ENCODE measurements at regions not wholly inside any gene's neighbourhood (a gene's known extent, or its start where the extent isn't known, plus 50 kb on each side); places are given as distances from the start of the nearest gene placed in this dataset.
"Not testable (repeated sequence)": the region's sequence is repeated elsewhere in the genome, so short reads cannot be mapped to it uniquely, and the experiment has no call there.

DNA sequence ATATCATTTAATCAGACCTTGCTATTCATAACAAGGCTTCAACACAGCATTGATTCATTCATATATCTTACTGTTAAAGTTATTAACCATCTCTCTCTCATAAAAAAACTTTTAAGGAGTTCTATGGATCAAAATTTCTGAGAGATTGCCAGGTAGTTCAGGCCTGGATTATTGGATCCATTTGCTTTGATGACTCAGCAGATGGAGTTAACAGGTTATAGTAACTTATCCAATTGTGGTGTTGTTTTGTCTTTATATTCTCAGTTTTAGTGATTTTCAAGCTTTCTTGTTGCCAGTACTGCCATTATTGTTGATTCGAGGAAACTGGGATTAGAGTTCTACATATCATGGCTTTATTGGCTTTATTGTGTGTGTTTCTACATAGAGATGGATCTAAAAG lies 195.7 kb upstream of the MMADHC start:
- Mint-ChIP-seq H3K36me3 (ENCODE audit: low read depth) (no peaks in the 10 kb centered on the region), H3K27ac (no peak overlapping the region), H3K9me3 (peaks cover 2% of the 10 kb centered on the region), H3K4me3 (no peak overlapping the region), H3K4me1 (no peaks in the 10 kb centered on the region), H3K27me3 (no peaks in the 10 kb centered on the region)
- POLR2A ChIA-PET, result no interaction called here
- no peak for DNase-seq
- CTCF ChIA-PET, result no interaction called here

GRCh38 chr2:149782572-149782971 lies 195.0 kb upstream of the MMADHC start:
- POLR2A ChIA-PET, result no interaction called here
- DNase-seq, result no peak
- CTCF ChIA-PET, result no interaction called here
- H3K4me3 Mint-ChIP-seq, result no peak overlapping the region
- H3K27me3 Mint-ChIP-seq, result no peaks in the 10 kb centered on the region
- H3K36me3 Mint-ChIP-seq (ENCODE audit: low read depth), result no peaks in the 10 kb centered on the region
- no peaks in the 10 kb centered on the region for H3K4me1 Mint-ChIP-seq
- H3K9me3 Mint-ChIP-seq, result peaks cover 2% of the 10 kb centered on the region
- H3K27ac Mint-ChIP-seq, result no peak overlapping the region

DNA sequence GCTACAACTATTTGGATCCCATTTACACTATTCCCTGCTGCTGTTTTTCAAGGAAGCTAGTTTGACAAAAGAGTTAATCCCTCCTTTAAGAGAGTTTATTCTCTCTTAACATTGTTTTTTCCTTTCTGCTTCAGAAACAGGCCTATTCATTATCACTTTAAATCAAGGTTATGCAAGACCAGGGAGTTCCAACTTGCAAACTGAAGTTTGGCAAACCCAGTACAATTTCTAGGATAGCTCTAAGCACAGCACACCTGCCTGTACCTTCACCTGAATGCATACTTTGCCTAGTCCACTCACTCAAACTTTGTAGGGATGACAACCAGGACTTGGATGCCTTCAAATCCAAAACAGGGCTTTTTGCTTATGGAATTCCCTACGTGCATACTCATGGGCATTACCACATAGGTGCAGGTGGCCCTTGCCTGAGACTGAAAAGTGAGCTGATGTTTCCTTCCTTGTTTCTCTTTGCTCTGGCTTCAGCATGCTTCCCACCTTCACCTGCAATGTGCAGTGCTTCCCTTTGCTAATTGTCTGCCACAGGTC lies 193.8 kb upstream of the MMADHC start:
- H3K27me3 Mint-ChIP-seq, result no peaks in the 10 kb centered on the region
- CTCF ChIA-PET, result no interaction called here
- POLR2A ChIA-PET, result no interaction called here
- H3K27ac Mint-ChIP-seq, result no peak overlapping the region
- H3K36me3 Mint-ChIP-seq (ENCODE audit: low read depth), result no peaks in the 10 kb centered on the region
- no peak overlapping the region for H3K4me3 Mint-ChIP-seq
- peaks cover 2% of the 10 kb centered on the region for H3K9me3 Mint-ChIP-seq
- no peak for DNase-seq
- H3K4me1 Mint-ChIP-seq, result no peaks in the 10 kb centered on the region

DNA sequence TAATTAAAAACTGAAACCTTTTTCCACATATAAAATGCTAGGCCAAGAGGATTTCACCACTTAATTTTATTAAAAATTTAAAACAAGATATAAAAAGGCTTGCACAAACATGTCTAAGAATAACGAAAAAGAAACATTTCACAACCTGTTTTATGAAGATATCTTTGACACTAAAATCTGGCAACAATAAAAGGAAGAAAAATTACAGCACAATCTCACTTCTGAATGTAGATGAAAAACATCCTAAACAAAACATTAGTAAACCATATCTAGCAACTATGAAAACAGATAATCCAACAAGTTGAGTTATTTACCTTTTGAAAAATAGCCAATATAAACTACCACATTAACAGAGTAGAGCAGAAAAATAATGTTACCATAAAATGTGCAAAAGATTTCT lies 185.4 kb upstream of the MMADHC start:
- Mint-ChIP-seq H3K4me1 (no peaks in the 10 kb centered on the region), H3K9me3 (no peaks in the 10 kb centered on the region), H3K36me3 (ENCODE audit: low read depth) (no peaks in the 10 kb centered on the region), H3K4me3 (no peak overlapping the region), H3K27me3 (no peaks in the 10 kb centered on the region), H3K27ac (no peak overlapping the region)
- ChIA-PET POLR2A (no interaction called here), CTCF (no interaction called here)
- DNase-seq, result no peak

GRCh38 chr2:149768320-149768799 lies 180.8 kb upstream of the MMADHC start:
- CTCF ChIA-PET, result no interaction called here
- no peaks in the 10 kb centered on the region for H3K27me3 Mint-ChIP-seq
- no peak overlapping the region for H3K4me3 Mint-ChIP-seq
- H3K36me3 Mint-ChIP-seq (ENCODE audit: low read depth), result no peaks in the 10 kb centered on the region
- no peak for DNase-seq
- POLR2A ChIA-PET, result no interaction called here
- no peaks in the 10 kb centered on the region for H3K4me1 Mint-ChIP-seq
- H3K9me3 Mint-ChIP-seq, result no peaks in the 10 kb centered on the region
- no peak overlapping the region for H3K27ac Mint-ChIP-seq

- Mint-ChIP-seq H3K36me3 (ENCODE audit: low read depth) (no peaks in the 10 kb centered on the region), H3K4me1 (no peaks in the 10 kb centered on the region), H3K4me3 (no peak overlapping the region), H3K27ac (no peak overlapping the region), H3K9me3 (no peaks in the 10 kb centered on the region), H3K27me3 (no peaks in the 10 kb centered on the region)
- ChIA-PET POLR2A (no interaction called here), CTCF (no interaction called here)
- no peak for DNase-seq
Observed at GRCh38 chr2:149767516-149767974, 180.0 kb upstream of the MMADHC start.

DNA sequence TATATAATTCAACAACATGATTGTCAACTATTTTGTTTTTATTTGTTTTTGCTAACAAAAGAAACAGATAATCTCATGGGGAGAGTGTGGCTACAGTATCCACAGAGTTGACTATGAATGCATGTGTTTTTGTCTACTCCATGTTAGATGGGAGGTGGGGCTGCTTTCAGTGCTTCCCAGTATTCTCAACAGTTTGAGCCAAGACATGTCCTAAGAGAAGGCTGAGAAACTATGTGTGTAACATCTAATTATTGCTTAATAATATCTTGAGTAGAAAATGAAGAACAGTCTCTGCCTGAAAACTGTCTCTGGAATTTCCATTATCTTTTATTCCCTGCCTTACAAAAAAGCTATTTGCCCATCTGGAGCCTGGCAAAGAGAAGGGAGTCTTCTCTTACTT lies 178.8 kb upstream of the MMADHC start:
- Mint-ChIP-seq H3K27me3 (no peaks in the 10 kb centered on the region), H3K9me3 (no peaks in the 10 kb centered on the region), H3K27ac (no peak overlapping the region), H3K36me3 (ENCODE audit: low read depth) (no peaks in the 10 kb centered on the region), H3K4me3 (no peak overlapping the region), H3K4me1 (no peaks in the 10 kb centered on the region)
- ChIA-PET CTCF (no interaction called here), POLR2A (no interaction called here)
- no peak for DNase-seq

DNA sequence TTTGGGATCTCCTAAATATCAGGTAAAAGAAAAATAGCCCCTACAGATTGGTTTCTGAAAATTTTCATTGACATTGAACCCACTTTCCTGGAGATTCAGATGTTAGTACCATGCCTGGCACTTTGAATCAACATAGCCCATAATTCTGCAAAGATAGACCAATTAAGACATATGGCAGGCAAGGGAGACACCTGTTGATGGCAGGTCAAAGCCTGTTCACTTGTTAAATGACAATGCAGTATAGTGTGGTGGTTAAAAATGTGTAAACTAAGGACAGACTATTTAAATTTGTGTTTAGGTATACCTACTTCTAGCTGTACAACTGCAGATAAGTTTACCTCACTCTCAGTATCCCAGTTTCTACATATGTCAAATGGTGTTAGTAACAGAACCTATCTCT lies 178.1 kb upstream of the MMADHC start:
- Mint-ChIP-seq H3K36me3 (ENCODE audit: low read depth) (no peaks in the 10 kb centered on the region), H3K27ac (no peak overlapping the region), H3K4me1 (no peaks in the 10 kb centered on the region), H3K4me3 (no peak overlapping the region), H3K27me3 (no peaks in the 10 kb centered on the region), H3K9me3 (no peaks in the 10 kb centered on the region)
- CTCF ChIA-PET, result no interaction called here
- POLR2A ChIA-PET, result no interaction called here
- DNase-seq, result no peak

GRCh38 chr2:149765003-149765402 lies 177.4 kb upstream of the MMADHC start:
- H3K4me3 Mint-ChIP-seq, result no peak overlapping the region
- H3K36me3 Mint-ChIP-seq (ENCODE audit: low read depth), result no peaks in the 10 kb centered on the region
- H3K27ac Mint-ChIP-seq, result no peak overlapping the region
- POLR2A ChIA-PET, result no interaction called here
- no peaks in the 10 kb centered on the region for H3K9me3 Mint-ChIP-seq
- CTCF ChIA-PET, result no interaction called here
- DNase-seq, result no peak
- no peaks in the 10 kb centered on the region for H3K4me1 Mint-ChIP-seq
- H3K27me3 Mint-ChIP-seq, result no peaks in the 10 kb centered on the region

DNA sequence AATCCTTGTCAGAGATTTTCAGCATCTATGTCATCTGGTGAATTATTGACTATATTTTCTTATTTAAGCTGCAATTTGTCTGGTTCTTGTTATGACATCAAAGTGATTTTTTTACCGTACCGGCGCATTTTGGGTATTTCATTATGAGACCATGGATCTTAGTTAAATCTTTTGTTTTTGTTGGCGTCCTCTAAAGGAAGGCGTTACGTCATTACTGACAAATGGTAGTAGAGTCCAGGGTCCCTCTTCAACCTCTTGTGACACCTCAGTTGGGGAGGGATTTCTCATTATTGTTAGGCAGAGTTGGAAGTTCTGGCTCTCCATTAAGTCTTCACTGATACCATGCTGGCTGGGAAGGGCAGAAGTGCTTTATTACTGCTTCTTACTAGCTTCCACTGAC lies 175.8 kb upstream of the MMADHC start:
- POLR2A ChIA-PET, result no interaction called here
- H3K9me3 Mint-ChIP-seq, result no peaks in the 10 kb centered on the region

GRCh38 chr2:149761611-149762010 lies 174.0 kb upstream of the MMADHC start:
- ChIA-PET POLR2A (no interaction called here), CTCF (no interaction called here)
- no peak for DNase-seq
- no peaks in the 10 kb centered on the region for H3K4me1 Mint-ChIP-seq
- no peaks in the 10 kb centered on the region for H3K27me3 Mint-ChIP-seq
- H3K9me3 Mint-ChIP-seq, result peaks cover under 1% of the 10 kb centered on the region
- H3K27ac Mint-ChIP-seq, result no peak overlapping the region
- no peak overlapping the region for H3K4me3 Mint-ChIP-seq
- no peaks in the 10 kb centered on the region for H3K36me3 Mint-ChIP-seq (ENCODE audit: low read depth)

More for the DNA sequence above, 175.8 kb upstream of the MMADHC start:
- H3K27ac Mint-ChIP-seq, result no peak overlapping the region
- H3K27me3 Mint-ChIP-seq, result no peaks in the 10 kb centered on the region
- no peaks in the 10 kb centered on the region for H3K4me1 Mint-ChIP-seq
- CTCF ChIA-PET, result no interaction called here
- no peak overlapping the region for H3K4me3 Mint-ChIP-seq
- no peak for DNase-seq
- H3K36me3 Mint-ChIP-seq (ENCODE audit: low read depth), result no peaks in the 10 kb centered on the region

- POLR2A ChIA-PET, H3K27me3 Mint-ChIP-seq: not testable (repeated sequence)
- CTCF ChIA-PET, result interaction anchor here (1.3 kb wide), 1 partner anchor 10 kb away, joined by 4 read pairs; no protein-coding TSS in a partner anchor
Observed at GRCh38 chr2:149759382-149759781, 171.8 kb upstream of the MMADHC start.

GRCh38 chr2:149754722-149755121 lies 167.1 kb upstream of the MMADHC start:
- POLR2A ChIA-PET; H3K4me1 Mint-ChIP-seq; DNase-seq; H3K4me3 Mint-ChIP-seq; H3K27me3 Mint-ChIP-seq; H3K9me3 Mint-ChIP-seq; CTCF ChIA-PET; H3K36me3 Mint-ChIP-seq (ENCODE audit: low read depth); H3K27ac Mint-ChIP-seq: not testable (repeated sequence)

More at GRCh38 chr2:149759382-149759781, 171.8 kb upstream of the MMADHC start:
- not testable (repeated sequence) for DNase-seq; H3K4me1 Mint-ChIP-seq; H3K9me3 Mint-ChIP-seq; H3K36me3 Mint-ChIP-seq (ENCODE audit: low read depth); H3K4me3 Mint-ChIP-seq; H3K27ac Mint-ChIP-seq

DNA sequence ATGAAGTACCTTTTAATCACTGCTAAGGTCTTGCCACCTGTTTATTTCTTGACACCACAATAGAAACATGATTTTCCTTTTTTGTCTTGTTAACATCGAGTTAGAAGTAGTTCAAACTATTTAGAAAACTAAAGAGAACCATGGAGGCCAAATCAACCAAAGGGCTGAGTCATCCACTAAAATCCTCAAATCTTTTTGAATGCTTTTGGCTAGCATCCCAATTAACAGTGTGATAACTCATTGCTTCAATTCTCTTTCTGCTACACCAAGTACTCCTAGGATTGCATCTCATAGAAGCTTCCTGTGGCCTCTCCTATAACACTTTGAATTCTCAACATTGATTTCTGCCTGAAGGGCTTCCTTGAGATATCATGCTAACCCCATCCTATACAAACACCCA lies 159.9 kb upstream of the MMADHC start:
- no peak overlapping the region for H3K27ac Mint-ChIP-seq
- POLR2A ChIA-PET, result no interaction called here
- CTCF ChIA-PET, result no interaction called here
- no peaks in the 10 kb centered on the region for H3K36me3 Mint-ChIP-seq (ENCODE audit: low read depth)
- no peaks in the 10 kb centered on the region for H3K9me3 Mint-ChIP-seq
- no peak overlapping the region for H3K4me3 Mint-ChIP-seq
- DNase-seq, result no peak
- H3K4me1 Mint-ChIP-seq, result no peaks in the 10 kb centered on the region
- no peaks in the 10 kb centered on the region for H3K27me3 Mint-ChIP-seq
